ENCODE measurements at regions not wholly inside any gene's neighbourhood (a gene's known extent, or its start where the extent isn't known, plus 50 kb on each side); places are given as distances from the start of the nearest gene placed in this dataset.

DNA sequence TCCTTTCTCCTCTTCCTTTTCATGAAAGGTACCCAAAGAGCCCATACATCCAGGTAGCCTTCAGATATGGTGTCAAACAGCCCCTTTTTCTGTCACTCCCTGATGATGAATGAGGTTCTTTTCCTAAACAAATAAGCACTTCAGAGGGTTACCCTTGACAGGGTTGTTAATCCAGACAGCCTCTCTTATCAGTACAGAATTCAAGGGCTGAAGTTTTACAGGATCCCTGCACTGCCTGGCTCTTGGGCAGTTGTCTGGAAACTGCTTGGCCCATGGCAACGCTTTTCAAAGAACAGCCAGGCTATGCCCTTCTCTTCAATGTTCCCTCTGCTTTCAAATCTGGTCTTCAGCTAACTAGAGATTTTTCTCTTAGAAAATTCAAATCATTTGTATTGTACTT, 352.6 kb upstream of the FAM241A start:
- no peak overlapping the region for H3K4me3 ChIP-seq
- H3K9me3 ChIP-seq = no peaks in the 10 kb centered on the region
- H3K27me3 ChIP-seq (replicated peaks; ENCODE audit: insufficient read depth) = no peaks in the 10 kb centered on the region
- no peak overlapping the region for H3K27ac ChIP-seq
- H3K4me1 ChIP-seq (replicated peaks) = no peaks in the 10 kb centered on the region
- no peak for TF ChIP-seq POLR2AphosphoS5 (IDR thresholded peaks at IDR 0.05)
- no peak for TF ChIP-seq POLR2A (IDR thresholded peaks at IDR 0.05)
- TF ChIP-seq, protein P1, sequence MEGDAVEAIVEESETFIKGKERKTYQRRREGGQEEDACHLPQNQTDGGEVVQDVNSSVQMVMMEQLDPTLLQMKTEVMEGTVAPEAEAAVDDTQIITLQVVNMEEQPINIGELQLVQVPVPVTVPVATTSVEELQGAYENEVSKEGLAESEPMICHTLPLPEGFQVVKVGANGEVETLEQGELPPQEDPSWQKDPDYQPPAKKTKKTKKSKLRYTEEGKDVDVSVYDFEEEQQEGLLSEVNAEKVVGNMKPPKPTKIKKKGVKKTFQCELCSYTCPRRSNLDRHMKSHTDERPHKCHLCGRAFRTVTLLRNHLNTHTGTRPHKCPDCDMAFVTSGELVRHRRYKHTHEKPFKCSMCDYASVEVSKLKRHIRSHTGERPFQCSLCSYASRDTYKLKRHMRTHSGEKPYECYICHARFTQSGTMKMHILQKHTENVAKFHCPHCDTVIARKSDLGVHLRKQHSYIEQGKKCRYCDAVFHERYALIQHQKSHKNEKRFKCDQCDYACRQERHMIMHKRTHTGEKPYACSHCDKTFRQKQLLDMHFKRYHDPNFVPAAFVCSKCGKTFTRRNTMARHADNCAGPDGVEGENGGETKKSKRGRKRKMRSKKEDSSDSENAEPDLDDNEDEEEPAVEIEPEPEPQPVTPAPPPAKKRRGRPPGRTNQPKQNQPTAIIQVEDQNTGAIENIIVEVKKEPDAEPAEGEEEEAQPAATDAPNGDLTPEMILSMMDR (IDR thresholded peaks at IDR 0.05) = no peak
- no peaks in the 10 kb centered on the region for H3K36me3 ChIP-seq
- DNase-seq (ENCODE audit: low spot score) = no peak
- intact Hi-C loops (cut with DNase I) = no loop called here
- WGBS = 58% methylated on average over 1 of the region's 1 CpG

- 74% methylated on average over 2 of the region's 2 CpGs for WGBS
- intact Hi-C loops (cut with DNase I) = no loop called here
- no peaks in the 10 kb centered on the region for H3K4me1 ChIP-seq (replicated peaks)
- H3K36me3 ChIP-seq = no peaks in the 10 kb centered on the region
- no peak for DNase-seq (ENCODE audit: low spot score)
- no peak overlapping the region for H3K27ac ChIP-seq
- H3K9me3 ChIP-seq = no peaks in the 10 kb centered on the region
- no peak overlapping the region for H3K4me3 ChIP-seq
- no peaks in the 10 kb centered on the region for H3K27me3 ChIP-seq (replicated peaks; ENCODE audit: insufficient read depth)
- no peak for TF ChIP-seq POLR2AphosphoS5 (IDR thresholded peaks at IDR 0.05)
- TF ChIP-seq POLR2A (IDR thresholded peaks at IDR 0.05) = no peak
- TF ChIP-seq, protein P1 (IDR thresholded peaks at IDR 0.05) = no peak
Observed at GRCh38 chr4:111793433-111794091, 351.7 kb upstream of the FAM241A start.

DNA sequence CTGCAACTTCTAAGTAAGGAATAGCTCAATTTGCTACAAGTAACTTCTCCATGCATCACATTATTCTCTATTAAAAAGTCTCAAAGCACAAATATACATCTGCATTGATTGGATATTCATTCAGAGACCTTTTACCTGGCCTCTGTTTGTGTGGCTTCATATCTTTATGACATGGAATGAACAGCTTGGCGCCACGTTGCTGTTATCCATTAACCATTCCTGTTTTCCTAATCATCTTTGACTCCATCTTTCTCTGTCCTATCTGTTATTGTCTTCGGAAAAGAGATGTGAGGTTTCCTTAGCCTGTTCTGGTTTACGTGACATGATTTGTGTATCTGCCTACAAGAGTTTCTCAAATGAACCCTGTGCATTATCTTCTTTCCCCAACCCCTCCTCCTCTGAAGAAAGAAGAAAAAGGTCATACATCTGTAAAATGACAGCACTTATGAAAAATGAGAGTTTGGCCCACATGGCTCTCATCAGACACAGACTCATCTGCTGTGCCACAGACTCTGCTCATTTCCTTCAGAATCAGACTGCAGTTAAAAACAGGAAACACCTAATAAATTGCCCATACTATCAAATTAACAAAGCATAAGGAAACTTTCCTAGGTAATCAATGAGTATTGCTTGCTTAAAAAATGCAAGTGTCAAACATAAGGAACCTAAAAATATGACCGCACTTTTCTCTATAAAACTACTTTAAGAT, 347.6 kb upstream of the FAM241A start:
- H3K27ac ChIP-seq = no peak overlapping the region
- DNase-seq (ENCODE audit: low spot score) = no peak
- H3K27me3 ChIP-seq (replicated peaks; ENCODE audit: insufficient read depth) = no peaks in the 10 kb centered on the region
- H3K4me1 ChIP-seq (replicated peaks) = no peaks in the 10 kb centered on the region
- 65% methylated on average over 5 of the region's 5 CpGs for WGBS
- TF ChIP-seq, protein P1 (IDR thresholded peaks at IDR 0.05) = no peak
- TF ChIP-seq POLR2AphosphoS5 (IDR thresholded peaks at IDR 0.05) (no peak), POLR2A (IDR thresholded peaks at IDR 0.05) (no peak)
- intact Hi-C loops (cut with DNase I) = no loop called here
- no peak overlapping the region for H3K4me3 ChIP-seq
- H3K36me3 ChIP-seq = no peaks in the 10 kb centered on the region
- no peaks in the 10 kb centered on the region for H3K9me3 ChIP-seq

DNA sequence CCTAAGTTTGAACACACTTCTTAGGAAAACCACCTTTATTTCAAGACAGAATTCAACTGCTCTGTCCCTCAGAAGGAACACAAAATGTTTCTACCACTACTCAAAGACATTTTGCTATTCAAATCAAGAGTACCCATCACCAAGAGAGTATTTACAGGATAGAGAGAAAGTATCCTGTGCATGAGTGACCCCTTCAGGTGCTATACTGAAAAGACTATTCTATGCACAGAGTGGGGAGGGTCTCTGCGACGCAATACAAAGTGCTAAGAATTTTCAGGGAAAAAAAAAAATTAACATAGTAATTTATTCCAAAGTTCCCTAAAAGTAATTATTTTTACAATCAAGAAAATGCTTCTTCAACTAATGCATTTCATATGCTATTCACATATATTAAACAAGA, 346.4 kb upstream of the FAM241A start:
- H3K36me3 ChIP-seq = no peaks in the 10 kb centered on the region
- no peaks in the 10 kb centered on the region for H3K4me1 ChIP-seq (replicated peaks)
- DNase-seq (ENCODE audit: low spot score) = no peak
- H3K4me3 ChIP-seq = no peak overlapping the region
- TF ChIP-seq POLR2A (IDR thresholded peaks at IDR 0.05) (no peak), POLR2AphosphoS5 (IDR thresholded peaks at IDR 0.05) (no peak)
- TF ChIP-seq, protein P1 (IDR thresholded peaks at IDR 0.05) = no peak
- no peaks in the 10 kb centered on the region for H3K9me3 ChIP-seq
- H3K27ac ChIP-seq = no peak overlapping the region
- intact Hi-C loops (cut with DNase I) = no loop called here
- WGBS = 66% methylated on average over 2 of the region's 2 CpGs
- H3K27me3 ChIP-seq (replicated peaks; ENCODE audit: insufficient read depth) = no peaks in the 10 kb centered on the region

- 96% methylated on average over 2 of the region's 2 CpGs for WGBS
Observed at GRCh38 chr4:111800551-111800950, 344.7 kb upstream of the FAM241A start.

More at GRCh38 chr4:111800551-111800950, 344.7 kb upstream of the FAM241A start:
- Histone ChIP-seq H3K4me1 (replicated peaks) (no peaks in the 10 kb centered on the region), H3K27me3 (replicated peaks; ENCODE audit: insufficient read depth) (no peaks in the 10 kb centered on the region), H3K4me3 (no peak overlapping the region), H3K27ac (no peak overlapping the region), H3K9me3 (no peaks in the 10 kb centered on the region), H3K36me3 (no peaks in the 10 kb centered on the region)
- intact Hi-C loops (cut with DNase I) = no loop called here
- DNase-seq (ENCODE audit: low spot score) = no peak
- TF ChIP-seq, protein P1 (IDR thresholded peaks at IDR 0.05) = no peak
- TF ChIP-seq POLR2A (IDR thresholded peaks at IDR 0.05) = no peak
- no peak for TF ChIP-seq POLR2AphosphoS5 (IDR thresholded peaks at IDR 0.05)
